GM12878 (cell line): ENCODE measurements at regions not wholly inside any gene's neighbourhood (a gene's known extent, or its start where the extent isn't known, plus 50 kb on each side); places are given as distances from the start of the nearest gene placed in this dataset.

Experiments
- ATAC-seq: fragments of 200-7000 bp; cut with Tn5 transposase; 3 replicates; pipeline ENCODE4 v1.9.1; 2020; ENCODE audit warnings: mild to moderate bottlenecking, moderate library complexity
- BruUV-seq: library from RNA; stranded (reverse); fragments of 400-500 nt; replicated peaks from 2 replicates; lab custom pipeline; 2021; lab: Mats Ljungman, UMichigan
- CTCF ChIA-PET: fragments of 300-600 bp; sonication (Branson Sonifier 250); formaldehyde crosslinking; extraction: SDS; loops from one replicate; lab custom pipeline; 2021; ENCODE audit warnings: inconsistent platforms; lab: Yijun Ruan, JAX
- POLR2A ChIA-PET: fragments of 350-600 bp; formaldehyde crosslinking; extraction: SDS; loops from one replicate; lab custom pipeline; 2021; ENCODE audit warnings: inconsistent platforms; lab: Charles Lee
- RAD21 ChIA-PET: fragments of 300-600 bp; sonication (Branson Sonifier 250); formaldehyde crosslinking; loops from one replicate; lab custom pipeline; 2023; ENCODE audit warnings: antibody characterized with exemption; ENCODE audit not compliant: unreplicated experiment; lab: Charles Lee
- SMC1A ChIA-PET: fragments of 300-600 bp; sonication (Branson Sonifier 250); formaldehyde crosslinking; loops from one replicate; lab custom pipeline; 2023; ENCODE audit not compliant: unreplicated experiment, uncharacterized antibody; lab: Charles Lee
- DNase-seq: peaks from one replicate; pipeline ENCODE4 v3.0.0-alpha.2; 2011; ENCODE audit warnings: low read depth, low spot score
- FAIRE-seq: peaks from 3 replicates; lab custom pipeline; 2011; peaks lifted over from hg19 to GRCh38; lab: Jason Lieb, UNC
- H2AFZ ChIP-seq: 2 replicates; pipeline ENCODE4 v1.6.0; 2011; ENCODE audit warnings: low read depth, low read length, control low read depth; ENCODE audit not compliant: control insufficient read depth
- H3K27ac ChIP-seq: 2 replicates; pipeline ENCODE4 v1.5.1; 2011; ENCODE audit warnings: control low read depth; ENCODE audit not compliant: control insufficient read depth, insufficient read depth
- H3K27me3 ChIP-seq, 2 experiments: replicated peaks in 1 of 2; 2 replicates each; pipeline versions ENCODE4 v1.6.0 to v1.6.1; 2011; ENCODE audit warnings: low read length in 1 of 2; ENCODE audit not compliant: control insufficient read depth in 2 of 2, insufficient read depth in 2 of 2
- H3K36me3 ChIP-seq, 2 experiments: 2 replicates each; pipeline ENCODE4 v1.5.1; 2011; ENCODE audit warnings: low read length in 1 of 2; ENCODE audit not compliant: control insufficient read depth in 2 of 2, insufficient read depth in 2 of 2
- H3K4me1 ChIP-seq: 2 replicates; pipeline ENCODE4 v1.6.1; 2011; ENCODE audit warnings: mild to moderate bottlenecking, low read length, moderate library complexity, mixed read lengths; ENCODE audit not compliant: control insufficient read depth, insufficient read depth
- H3K4me2 ChIP-seq: 2 replicates; pipeline ENCODE4 v1.6.0; 2011; ENCODE audit warnings: control low read depth; ENCODE audit not compliant: control insufficient read depth, insufficient read depth
- H3K4me3 ChIP-seq: fragments of 200-600 bp; sonication (generic); 2 replicates; pipeline ENCODE4 v1.5.1; 2016
- H3K79me2 ChIP-seq: 2 replicates; pipeline ENCODE4 v1.6.0; 2011; ENCODE audit warnings: low read length; ENCODE audit not compliant: control insufficient read depth, insufficient read depth
- H3K9ac ChIP-seq: 2 replicates; pipeline ENCODE4 v1.8.0; 2011; ENCODE audit warnings: low read length, control low read depth, mixed read lengths; ENCODE audit not compliant: control insufficient read depth, insufficient read depth
- H3K9me3 ChIP-seq: replicated peaks from 3 replicates; pipeline ENCODE4 v1.5.1; 2011; ENCODE audit warnings: mild to moderate bottlenecking, low read length; ENCODE audit not compliant: control insufficient read depth, insufficient read depth
- H4K20me1 ChIP-seq: 2 replicates; pipeline ENCODE4 v1.6.0; 2011; ENCODE audit not compliant: control insufficient read depth, insufficient read depth
- E4F1 ChIP-seq: fragments of 450-650 bp; IDR thresholded peaks from 2 replicates; pipeline ENCODE4 v1.6.1; 2018; ENCODE audit warnings: borderline replicate concordance, mild to moderate bottlenecking; ENCODE audit not compliant: partially characterized antibody
- ZZZ3 ChIP-seq: IDR thresholded peaks from 2 replicates; pipeline ENCODE4 v1.6.1; 2011; ENCODE audit warnings: low read depth; ENCODE audit not compliant: control insufficient read depth, insufficient read length
- whole genome bisulfite sequencing: methylation state at CpG from one replicate; pipeline ENCODE4 v1.1.6; 2016; ENCODE audit warnings: low lambda C conversion rate; ENCODE audit not compliant: insufficient replicate concordance, insufficient coverage; ENCODE audit errors: missing lambda C conversion rate; 5-methylcytosine and 5-hydroxymethylcytosine counted together
- in situ Hi-C: fragments of 300-500 bp; cut with MboI; formaldehyde crosslinking; loops from 9 replicates; pipeline ENCODE4 v1.14.3; 2018; ENCODE audit warnings: mixed read lengths
- intact Hi-C: fragments of 100-400 bp; cut with micrococcal nuclease; formaldehyde crosslinking; loops from one replicate; pipeline ENCODE4 v1.14.2; 2022; ENCODE audit not compliant: unreplicated experiment

DNA sequence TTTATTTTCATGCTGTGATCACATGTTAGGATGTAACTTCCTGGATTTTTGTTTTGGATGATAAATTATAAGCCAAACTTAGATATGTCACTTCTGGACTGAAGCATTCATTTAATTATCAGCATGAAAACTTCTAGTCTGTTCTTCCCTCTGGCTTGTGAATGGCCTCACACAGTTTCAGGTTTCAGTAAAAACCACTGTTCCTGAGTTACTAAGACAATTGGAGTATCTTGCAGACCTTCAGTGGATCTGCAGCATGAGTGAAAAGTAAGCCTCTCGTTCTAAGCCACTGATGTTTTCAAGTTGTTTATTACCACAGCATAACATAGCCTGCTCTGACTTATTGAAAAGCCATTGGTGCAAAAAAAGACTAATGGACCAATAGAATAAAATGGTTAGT is 55.3 kb upstream of the RGS21 start (continued):
- TF ChIP-seq E4F1 (no peak), ZZZ3 (no peak)
- TF ChIP-seq, all 136 proteins: peak for 0

DNA sequence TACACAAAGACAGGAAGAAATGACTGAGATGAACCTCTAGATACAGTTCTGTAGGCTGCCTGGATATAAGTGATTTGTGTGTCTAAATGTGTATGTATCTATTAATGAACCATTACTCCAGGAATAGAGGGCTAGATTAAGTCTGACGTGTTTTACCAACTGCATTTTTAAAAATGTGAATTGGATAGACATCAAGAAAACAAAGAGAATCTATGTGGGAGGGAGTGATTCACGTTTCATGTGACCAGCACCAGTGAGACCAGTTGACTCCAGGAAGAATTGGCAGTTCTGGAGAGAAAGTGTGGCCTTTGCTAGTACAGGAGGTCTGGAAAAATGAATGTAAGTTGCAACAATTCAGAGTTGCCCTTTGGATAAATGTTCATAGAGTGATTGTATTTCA is 53.4 kb upstream of the RGS21 start:
- Histone ChIP-seq H3K27me3 (no peaks in the 10 kb centered on the region), H3K9ac (no peak overlapping the region), H3K36me3 (no peaks in the 10 kb centered on the region), H3K4me2 (no peak overlapping the region), H2AFZ (no peak overlapping the region)
- CTCF ChIA-PET = no interaction called here
- no peak for FAIRE-seq
- SMC1A ChIA-PET = interaction anchor here (0.9 kb wide), 1 partner anchor 68 kb away, joined by 3 read pairs; no protein-coding TSS in a partner anchor
- no peak for TF ChIP-seq ZZZ3
- TF ChIP-seq, all 136 proteins: peak for 0
- Histone ChIP-seq H3K4me1 (no peaks in the 10 kb centered on the region), H3K4me3 (no peak overlapping the region), H4K20me1 (no peaks in the 10 kb centered on the region), H3K27ac (no peak overlapping the region), H3K79me2 (no peaks in the 10 kb centered on the region), H3K9me3 (no peaks in the 10 kb centered on the region)
- no TSS peak for BruUV-seq
- 0% methylated on average over 2 of the region's 2 CpGs for WGBS
- DNase-seq (no peak), ATAC-seq (no peak)
- in situ Hi-C loops (no loop called here), intact Hi-C loops (no loop called here)
- ChIA-PET POLR2A (no interaction called here), RAD21 (no interaction called here)
